Tibial artery (tissue), 4 donors: ENCODE measurements at regions not wholly inside any gene's neighbourhood (a gene's known extent, or its start where the extent isn't known, plus 50 kb on each side); places are given as distances from the start of the nearest gene placed in this dataset.
"Not testable (repeated sequence)": the region's sequence is repeated elsewhere in the genome, so short reads cannot be mapped to it uniquely, and the experiment has no call there.

ENCODE experiments used
- DNase-seq, 2 donors: peaks; one replicate each; pipeline ENCODE4 v3.0.0-alpha.2; 2019
- H3K27ac ChIP-seq, 2 donors: fragments of 200-600 bp; sonication (generic) in 1 of 2; 1 replicate in 1 of 2; 2 replicates in 1 of 2; pipeline ENCODE4 v1.5.1; 2018 to 2019; ENCODE audit warnings: mild to moderate bottlenecking in 1 of 2
- H3K27me3 ChIP-seq, 2 donors: fragments of 200-600 bp; sonication (generic) in 1 of 2; one replicate each; pipeline versions ENCODE4 v1.5.1 to v1.6.0; 2016 to 2019
- H3K36me3 ChIP-seq, 3 donors: fragments of 200-600 bp; sonication (generic) in 2 of 3; one replicate each; pipeline ENCODE4 v1.5.1; 2016 to 2019; ENCODE audit warnings: mild to moderate bottlenecking in 2 of 3
- H3K4me1 ChIP-seq, 4 donors: fragments of 200-600 bp; sonication (generic) in 2 of 4; 1 replicate in 3 of 4; 2 replicates in 1 of 4; pipeline ENCODE4 v1.5.1; 2016 to 2019
- H3K4me3 ChIP-seq, 2 donors: fragments of 200-600 bp; sonication (generic) in 1 of 2; 1 replicate in 1 of 2; 2 replicates in 1 of 2; pipeline ENCODE4 v1.5.1; 2018 to 2019; ENCODE audit warnings: mild to moderate bottlenecking in 2 of 2
- H3K9me3 ChIP-seq, 3 donors: fragments of 200-600 bp; sonication (generic) in 1 of 3; one replicate each; pipeline ENCODE4 v1.5.1; 2016 to 2019
- intact Hi-C: fragments of 100-400 bp; cut with DNase I; formaldehyde crosslinking; loops from one replicate; pipeline ENCODE4 v1.15.0; 2023; ENCODE audit warnings: low total_unique reads
- TF ChIP-seq, protein P1 (sequence below), 2 experiments: fragments of 200-600 bp in 1 of 2; fragments of 450-650 bp in 1 of 2; IDR thresholded peaks; one replicate each; pipeline ENCODE4 v1.5.1; 2017 to 2019; ENCODE audit warnings: antibody characterized with exemption in 2 of 2, mild to moderate bottlenecking in 1 of 2, moderate library complexity in 1 of 2

DNA sequence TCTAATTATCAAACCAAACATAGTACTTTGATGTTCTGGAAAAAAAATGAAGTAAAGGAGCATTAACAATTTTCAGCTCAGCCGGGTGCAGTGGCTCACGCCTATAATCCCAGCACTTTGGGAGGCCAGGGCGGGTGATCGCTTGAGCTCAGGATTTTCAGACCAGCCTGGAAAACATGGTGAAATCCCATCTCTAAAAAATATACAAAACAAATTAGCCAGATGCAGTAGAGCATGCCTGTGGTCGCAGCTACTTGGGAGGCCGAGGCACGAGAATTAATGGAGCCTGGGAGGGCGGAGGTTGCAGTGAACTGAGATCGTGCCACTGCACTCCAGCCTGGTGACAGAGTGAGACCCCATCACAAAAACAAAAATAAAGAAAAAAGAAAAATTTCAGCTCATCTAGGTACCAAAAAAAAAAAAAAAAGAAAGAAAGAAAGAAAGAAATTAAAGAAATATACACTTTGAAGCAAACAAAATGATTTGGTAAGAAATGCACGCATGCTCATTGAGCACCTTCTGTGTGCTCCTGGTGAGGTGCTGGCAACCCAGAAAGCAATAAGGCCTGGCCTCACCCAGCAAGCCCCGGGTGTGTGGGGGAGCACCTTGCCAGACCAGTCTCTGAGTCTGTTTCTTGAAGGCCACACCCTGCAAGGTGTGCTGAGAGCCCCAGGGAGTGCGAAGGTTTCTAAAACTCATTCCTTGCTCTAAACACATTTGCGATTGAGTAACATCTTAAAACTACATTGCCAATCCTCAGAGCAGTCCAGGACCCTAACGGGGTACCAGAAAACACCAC is 133.5 kb downstream of the TFCP2L1 start:
- H3K36me3 ChIP-seq = no peaks in the 10 kb centered on the region
- no peak overlapping the region for H3K4me3 ChIP-seq
- H3K9me3 ChIP-seq = no peaks in the 10 kb centered on the region
- DNase-seq = no peak
- intact Hi-C loops = no loop called here
- TF ChIP-seq, protein P1, sequence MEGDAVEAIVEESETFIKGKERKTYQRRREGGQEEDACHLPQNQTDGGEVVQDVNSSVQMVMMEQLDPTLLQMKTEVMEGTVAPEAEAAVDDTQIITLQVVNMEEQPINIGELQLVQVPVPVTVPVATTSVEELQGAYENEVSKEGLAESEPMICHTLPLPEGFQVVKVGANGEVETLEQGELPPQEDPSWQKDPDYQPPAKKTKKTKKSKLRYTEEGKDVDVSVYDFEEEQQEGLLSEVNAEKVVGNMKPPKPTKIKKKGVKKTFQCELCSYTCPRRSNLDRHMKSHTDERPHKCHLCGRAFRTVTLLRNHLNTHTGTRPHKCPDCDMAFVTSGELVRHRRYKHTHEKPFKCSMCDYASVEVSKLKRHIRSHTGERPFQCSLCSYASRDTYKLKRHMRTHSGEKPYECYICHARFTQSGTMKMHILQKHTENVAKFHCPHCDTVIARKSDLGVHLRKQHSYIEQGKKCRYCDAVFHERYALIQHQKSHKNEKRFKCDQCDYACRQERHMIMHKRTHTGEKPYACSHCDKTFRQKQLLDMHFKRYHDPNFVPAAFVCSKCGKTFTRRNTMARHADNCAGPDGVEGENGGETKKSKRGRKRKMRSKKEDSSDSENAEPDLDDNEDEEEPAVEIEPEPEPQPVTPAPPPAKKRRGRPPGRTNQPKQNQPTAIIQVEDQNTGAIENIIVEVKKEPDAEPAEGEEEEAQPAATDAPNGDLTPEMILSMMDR (IDR thresholded peaks at IDR 0.05) = no peak
- no peak overlapping the region for H3K27ac ChIP-seq
- H3K4me1 ChIP-seq = no peaks in the 10 kb centered on the region
- no peaks in the 10 kb centered on the region for H3K27me3 ChIP-seq

DNA sequence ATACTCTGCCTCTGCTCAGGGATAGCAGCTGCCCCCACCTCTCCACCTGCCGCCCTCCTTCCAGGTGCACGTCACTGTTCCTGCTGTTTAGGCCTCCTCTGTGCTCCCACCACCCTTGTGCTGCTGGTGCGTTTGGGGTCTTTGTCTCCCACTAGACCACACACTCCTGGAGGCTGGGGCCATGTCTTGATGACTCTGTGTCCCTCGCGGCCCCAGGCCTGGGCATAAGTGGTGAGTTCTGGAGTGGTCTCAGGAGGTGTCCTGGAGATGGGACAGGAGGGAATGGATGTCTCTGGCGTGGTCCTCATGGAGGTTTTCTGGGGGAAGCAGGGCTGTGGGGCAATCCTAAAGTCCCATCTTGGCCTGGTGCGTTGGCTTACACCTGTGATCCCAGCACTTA is 132.1 kb downstream of the TFCP2L1 start:
- TF ChIP-seq, protein P1 (IDR thresholded peaks at IDR 0.05) = no peak
- H3K4me3 ChIP-seq = no peak overlapping the region
- H3K27me3 ChIP-seq = no peaks in the 10 kb centered on the region
- no peak for DNase-seq
- no peaks in the 10 kb centered on the region for H3K36me3 ChIP-seq
- no peak overlapping the region for H3K27ac ChIP-seq
- H3K9me3 ChIP-seq = peaks cover 0 to 11% (median 11%) of the 10 kb centered on the region in 3 donors
- no peaks in the 10 kb centered on the region for H3K4me1 ChIP-seq
- intact Hi-C loops = no loop called here

DNA sequence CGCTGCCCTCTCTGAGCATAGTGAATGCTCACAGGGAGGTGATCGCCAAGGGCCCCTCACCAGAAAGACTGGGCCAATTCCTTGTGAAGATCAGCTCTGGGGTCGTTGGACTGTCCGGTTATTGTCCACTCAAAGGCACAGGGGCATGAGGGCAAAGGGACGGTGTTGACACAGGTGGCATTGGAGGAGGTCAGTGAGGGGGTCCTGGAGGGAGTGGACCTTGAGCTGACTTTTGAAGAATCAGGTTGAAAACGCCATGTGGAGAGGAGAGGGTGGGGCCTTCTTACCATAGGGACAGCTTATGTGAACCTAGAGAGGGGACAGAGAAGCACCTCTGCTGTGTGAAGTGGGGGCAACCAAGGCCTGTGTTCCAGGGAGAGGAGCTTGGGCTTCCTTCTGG is 131.5 kb downstream of the TFCP2L1 start:
- Histone ChIP-seq H3K4me1 (no peaks in the 10 kb centered on the region), H3K4me3 (no peak overlapping the region), H3K27ac (no peak overlapping the region), H3K9me3 (peaks cover 0 to 17% (median 13%) of the 10 kb centered on the region in 3 donors), H3K27me3 (no peaks in the 10 kb centered on the region), H3K36me3 (no peaks in the 10 kb centered on the region)
- intact Hi-C loops = no loop called here
- DNase-seq = no peak
- TF ChIP-seq, protein P1 (IDR thresholded peaks at IDR 0.05) = no peak

DNA sequence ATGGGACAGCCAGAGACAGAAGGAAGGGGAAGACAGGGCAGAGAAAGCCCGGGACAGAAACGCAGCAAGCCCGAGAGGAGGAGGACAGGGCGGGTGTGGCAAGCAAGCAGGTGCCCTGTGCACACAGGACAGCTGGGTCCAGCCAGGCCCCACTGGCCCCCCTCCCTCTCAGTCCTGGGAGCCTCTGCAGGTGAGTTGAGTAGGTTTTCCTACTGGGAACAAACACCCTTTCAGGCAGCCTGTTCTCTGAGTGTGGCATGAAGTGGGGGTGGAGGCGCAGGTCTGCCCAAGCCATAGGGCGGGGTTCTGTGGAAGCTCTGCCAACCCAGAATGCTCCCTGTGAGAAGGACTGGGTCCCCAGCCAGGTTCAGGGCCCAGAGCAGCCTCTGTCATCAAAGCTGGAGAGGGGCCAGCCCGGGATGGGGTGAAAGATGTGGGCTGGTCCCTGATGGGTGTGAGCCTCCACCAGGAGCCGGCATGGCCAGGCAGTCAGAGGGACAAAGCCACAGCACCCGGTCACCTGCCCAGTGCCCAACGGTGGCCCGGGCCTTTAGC is 129.4 kb downstream of the TFCP2L1 start:
- Histone ChIP-seq H3K4me3 (no peak overlapping the region), H3K27me3 (no peaks in the 10 kb centered on the region), H3K9me3 (peaks cover 0 to 17% (median 13%) of the 10 kb centered on the region in 3 donors), H3K4me1 (no peaks in the 10 kb centered on the region), H3K27ac (no peak overlapping the region), H3K36me3 (no peaks in the 10 kb centered on the region)
- no peak for DNase-seq
- TF ChIP-seq, protein P1 (IDR thresholded peaks at IDR 0.05) = no peak
- intact Hi-C loops = no loop called here

DNA sequence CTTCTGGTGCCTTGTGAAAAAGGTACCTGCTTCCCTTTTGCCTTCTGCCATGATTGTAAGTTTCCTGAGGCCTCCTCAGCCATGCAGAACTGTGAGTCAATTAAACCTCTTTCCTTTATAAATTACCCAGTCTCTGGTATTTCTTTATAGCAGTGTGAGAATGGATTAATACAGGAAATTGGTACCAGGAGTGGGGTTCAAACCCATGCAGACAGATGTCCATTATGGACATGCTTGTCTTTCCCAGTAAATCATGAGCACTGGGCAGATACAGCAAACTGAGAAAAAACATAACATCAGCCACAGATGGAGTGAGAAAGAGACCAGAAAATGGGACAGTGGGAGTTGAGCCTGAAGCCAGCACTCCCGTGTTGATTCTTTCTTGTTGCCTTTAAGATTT is 127.5 kb downstream of the TFCP2L1 start:
- H3K27ac ChIP-seq, DNase-seq, intact Hi-C loops, H3K4me3 ChIP-seq, H3K36me3 ChIP-seq, H3K27me3 ChIP-seq, H3K4me1 ChIP-seq: not testable (repeated sequence)
- H3K9me3 ChIP-seq = peaks cover 0 to 17% (median 13%) of the 10 kb centered on the region in 3 donors

DNA sequence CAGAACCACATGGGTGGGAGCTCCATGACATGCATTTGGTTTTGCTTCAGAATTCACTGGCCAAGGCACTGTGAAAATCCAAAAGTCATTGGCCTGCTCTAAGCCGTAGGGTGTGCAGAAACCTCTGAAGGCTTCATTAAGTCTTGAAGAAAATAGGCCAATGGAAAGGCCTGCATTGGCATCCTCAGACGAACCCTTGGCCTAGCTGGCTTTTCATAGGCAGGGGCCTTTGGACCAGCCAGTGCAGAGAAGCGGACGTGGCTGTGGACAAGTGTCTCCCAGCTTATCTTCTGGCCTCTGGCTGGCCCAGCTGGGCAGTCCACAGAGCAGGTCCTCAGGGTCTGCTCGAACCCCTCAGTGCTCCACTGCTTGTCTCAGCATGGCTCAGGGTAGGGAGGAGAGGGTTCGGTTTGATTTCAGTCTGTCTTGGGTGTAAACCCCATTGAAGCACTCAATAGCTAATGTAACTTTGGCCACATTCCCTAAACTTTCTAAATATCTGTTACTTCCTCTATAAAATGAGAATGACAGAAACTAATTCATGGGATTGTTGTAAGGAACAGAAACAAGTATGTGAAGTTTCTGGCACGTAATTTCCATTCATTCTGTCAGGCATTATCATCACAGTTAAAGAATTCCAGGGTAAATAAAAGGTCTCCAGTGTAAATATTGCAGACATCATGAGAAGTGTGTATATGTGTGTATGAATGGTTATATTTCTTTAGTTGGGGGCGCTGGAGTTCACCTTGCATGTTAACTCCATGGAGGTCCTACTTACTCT is 125.5 kb downstream of the TFCP2L1 start:
- peaks cover 0 to 26% (median 15%) of the 10 kb centered on the region in 3 donors for H3K9me3 ChIP-seq
- H3K27me3 ChIP-seq = no peaks in the 10 kb centered on the region
- H3K4me1 ChIP-seq = no peaks in the 10 kb centered on the region
- no peaks in the 10 kb centered on the region for H3K36me3 ChIP-seq
- no peak for DNase-seq
- intact Hi-C loops = no loop called here
- H3K4me3 ChIP-seq = no peak overlapping the region
- TF ChIP-seq, protein P1 (IDR thresholded peaks at IDR 0.05) = no peak
- no peak overlapping the region for H3K27ac ChIP-seq
